Bronchial epithelial cell (primary cell): ENCODE measurements at regions not wholly inside any gene's neighbourhood (a gene's known extent, or its start where the extent isn't known, plus 50 kb on each side); places are given as distances from the start of the nearest gene placed in this dataset.

Source experiments
- DNase-seq: peaks from one replicate; pipeline ENCODE4 v3.0.0-alpha.2; 2010; ENCODE audit warnings: low read depth
- FAIRE-seq: peaks from 2 replicates; lab custom pipeline; 2011; peaks lifted over from hg19 to GRCh38; lab: Jason Lieb, UNC
- H3K27me3 ChIP-seq: 2 replicates; pipeline ENCODE4 v1.5.1; 2011; ENCODE audit warnings: low read length; ENCODE audit not compliant: control insufficient read depth, insufficient read depth
- H3K36me3 ChIP-seq: 2 replicates; pipeline ENCODE4 v1.5.1; 2011; ENCODE audit warnings: low read length; ENCODE audit not compliant: control insufficient read depth, insufficient read depth
- H3K4me3 ChIP-seq: 2 replicates; pipeline ENCODE4 v1.5.1; 2011; ENCODE audit warnings: mild to moderate bottlenecking, low read depth, low read length, control low read depth
- TF ChIP-seq, protein P1 (sequence below): IDR thresholded peaks from 2 replicates; pipeline ENCODE4 v1.5.1; 2011; ENCODE audit warnings: mild to moderate bottlenecking, moderate library complexity, low read length, control low read depth, inconsistent platforms; ENCODE audit not compliant: insufficient read depth, severe bottlenecking

DNA sequence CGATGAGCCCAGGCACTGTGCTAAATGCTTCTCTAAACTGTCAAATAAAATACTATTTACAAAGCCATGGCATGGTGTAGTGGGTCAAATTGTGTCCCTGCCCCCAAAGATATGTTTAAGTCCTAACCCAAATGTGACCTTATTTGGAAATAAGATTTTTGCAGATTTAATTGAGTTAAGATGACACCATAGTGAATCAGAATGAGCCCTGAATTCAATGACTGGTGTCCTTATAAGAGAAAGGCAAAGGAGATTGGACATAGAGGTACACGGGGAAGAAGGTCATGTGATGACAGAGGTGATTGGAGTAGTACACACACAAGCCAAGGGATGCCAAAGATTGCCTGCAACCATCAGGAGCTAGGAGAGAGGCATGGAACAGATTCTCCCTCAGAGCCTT is 121.6 kb upstream of the VEPH1 start:
- Histone ChIP-seq H3K4me3 (no peak overlapping the region), H3K27me3 (no peaks in the 10 kb centered on the region), H3K36me3 (no peaks in the 10 kb centered on the region)
- FAIRE-seq = no peak
- TF ChIP-seq, protein P1, sequence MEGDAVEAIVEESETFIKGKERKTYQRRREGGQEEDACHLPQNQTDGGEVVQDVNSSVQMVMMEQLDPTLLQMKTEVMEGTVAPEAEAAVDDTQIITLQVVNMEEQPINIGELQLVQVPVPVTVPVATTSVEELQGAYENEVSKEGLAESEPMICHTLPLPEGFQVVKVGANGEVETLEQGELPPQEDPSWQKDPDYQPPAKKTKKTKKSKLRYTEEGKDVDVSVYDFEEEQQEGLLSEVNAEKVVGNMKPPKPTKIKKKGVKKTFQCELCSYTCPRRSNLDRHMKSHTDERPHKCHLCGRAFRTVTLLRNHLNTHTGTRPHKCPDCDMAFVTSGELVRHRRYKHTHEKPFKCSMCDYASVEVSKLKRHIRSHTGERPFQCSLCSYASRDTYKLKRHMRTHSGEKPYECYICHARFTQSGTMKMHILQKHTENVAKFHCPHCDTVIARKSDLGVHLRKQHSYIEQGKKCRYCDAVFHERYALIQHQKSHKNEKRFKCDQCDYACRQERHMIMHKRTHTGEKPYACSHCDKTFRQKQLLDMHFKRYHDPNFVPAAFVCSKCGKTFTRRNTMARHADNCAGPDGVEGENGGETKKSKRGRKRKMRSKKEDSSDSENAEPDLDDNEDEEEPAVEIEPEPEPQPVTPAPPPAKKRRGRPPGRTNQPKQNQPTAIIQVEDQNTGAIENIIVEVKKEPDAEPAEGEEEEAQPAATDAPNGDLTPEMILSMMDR = no peak
- DNase-seq = no peak

DNA sequence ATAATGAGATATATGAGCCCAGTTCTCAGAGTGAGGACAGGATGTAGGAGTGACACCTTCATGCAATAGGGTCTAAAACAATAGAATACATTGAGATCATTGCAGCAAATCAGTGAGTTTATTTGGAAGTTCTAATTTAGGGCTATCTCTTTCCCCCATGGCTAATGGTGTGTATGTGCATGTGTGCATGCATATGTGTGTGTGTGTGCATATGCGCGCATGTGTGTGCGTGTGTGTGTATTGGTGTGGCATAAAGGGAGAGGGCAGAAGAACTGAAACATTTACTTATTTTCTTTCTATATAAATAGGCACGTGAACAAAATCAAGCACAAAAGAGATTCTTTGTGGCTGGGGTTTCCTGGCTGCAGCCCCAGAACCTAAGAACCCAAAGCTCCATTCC is 115.7 kb upstream of the VEPH1 start:
- no peak overlapping the region for H3K4me3 ChIP-seq
- H3K36me3 ChIP-seq = no peaks in the 10 kb centered on the region
- DNase-seq (no peak), FAIRE-seq (no peak)
- TF ChIP-seq, protein P1 = no peak
- no peaks in the 10 kb centered on the region for H3K27me3 ChIP-seq

DNA sequence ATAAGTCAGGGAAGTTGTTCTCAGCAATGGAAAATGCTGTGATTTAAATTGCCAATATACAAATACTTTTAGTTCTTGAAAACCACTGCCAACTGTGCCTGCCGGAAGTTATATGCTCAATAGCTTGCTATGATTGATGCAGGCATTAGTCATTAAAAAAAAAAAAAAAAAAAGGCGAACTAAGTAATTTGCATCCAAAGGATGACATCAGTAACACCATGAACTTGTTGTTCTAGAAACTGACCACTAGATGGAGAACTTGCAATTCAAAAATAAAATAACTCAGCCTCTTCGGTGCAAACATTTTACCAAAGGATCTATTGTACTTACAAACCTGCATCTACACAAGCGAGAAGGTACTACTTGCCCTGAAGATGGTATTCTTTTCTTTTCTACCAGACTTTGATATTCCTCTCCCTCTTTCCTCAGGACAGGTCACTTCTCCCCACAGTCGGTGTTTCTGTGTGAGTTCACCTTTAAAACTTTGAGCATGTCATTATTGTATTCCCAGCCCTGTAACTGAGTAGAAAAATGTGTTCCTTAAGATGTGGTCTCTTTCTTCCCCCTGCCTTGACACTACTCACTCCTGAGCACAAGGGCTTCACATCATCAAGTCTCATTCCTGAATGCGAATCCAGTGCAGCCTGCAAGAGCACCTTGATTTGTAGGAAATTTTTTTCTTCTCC is 115.0 kb upstream of the VEPH1 start:
- Histone ChIP-seq H3K4me3 (no peak overlapping the region), H3K36me3 (no peaks in the 10 kb centered on the region), H3K27me3 (no peaks in the 10 kb centered on the region)
- FAIRE-seq = no peak
- TF ChIP-seq, protein P1 = peak; percentile 49
- DNase-seq = peak; percentile 83

DNA sequence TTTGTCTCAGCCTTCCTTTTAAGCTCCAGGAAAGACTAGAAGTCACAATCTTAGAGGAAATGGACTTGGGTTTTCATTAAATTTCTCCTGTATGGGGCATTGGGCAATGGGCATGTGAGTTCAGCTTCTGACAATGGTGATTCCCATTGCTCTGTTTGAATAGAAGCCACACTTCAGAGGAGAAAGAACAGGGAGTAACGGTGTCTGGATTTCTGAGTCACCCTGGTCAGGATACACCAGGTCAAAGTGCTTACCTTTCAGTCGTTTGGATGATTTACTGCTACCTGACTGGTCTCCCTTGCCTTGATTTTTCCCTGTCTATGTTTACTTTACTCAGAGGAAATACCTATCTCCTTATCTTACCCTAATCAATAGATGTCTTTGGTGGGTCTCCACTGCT is 111.7 kb upstream of the VEPH1 start:
- no peak overlapping the region for H3K4me3 ChIP-seq
- TF ChIP-seq, protein P1 = no peak
- no peaks in the 10 kb centered on the region for H3K27me3 ChIP-seq
- DNase-seq = peak; percentile 7
- H3K36me3 ChIP-seq = no peaks in the 10 kb centered on the region
- no peak for FAIRE-seq

DNA sequence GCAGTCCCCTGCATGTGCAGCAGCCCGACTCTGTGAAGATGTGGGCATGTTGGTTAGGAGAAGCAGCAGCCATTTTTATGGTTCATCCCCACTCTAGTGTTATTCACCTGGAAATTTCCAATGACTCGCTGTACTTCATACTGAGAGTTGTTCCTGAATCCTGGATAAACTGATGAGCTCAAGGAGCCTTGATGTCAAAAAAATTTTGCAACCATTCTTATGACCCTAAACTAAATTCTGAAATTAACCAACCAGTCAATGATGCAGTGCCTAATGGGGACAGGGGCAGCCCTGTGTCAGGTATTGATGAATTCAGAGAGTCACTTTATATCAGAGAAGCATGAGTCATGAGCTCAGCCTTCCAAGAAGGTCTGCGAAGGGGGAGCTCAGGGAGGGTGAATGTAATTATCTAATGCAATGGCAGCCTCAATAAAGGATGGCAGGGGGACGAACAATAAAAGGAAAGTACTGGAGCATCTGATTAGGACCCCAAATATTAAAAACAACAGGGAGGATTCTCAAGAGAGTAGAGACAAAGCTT is 108.4 kb upstream of the VEPH1 start:
- H3K36me3 ChIP-seq = no peaks in the 10 kb centered on the region
- no peaks in the 10 kb centered on the region for H3K27me3 ChIP-seq
- no peak overlapping the region for H3K4me3 ChIP-seq
- DNase-seq (peak; percentile 15), FAIRE-seq (no peak)
- TF ChIP-seq, protein P1 = no peak

DNA sequence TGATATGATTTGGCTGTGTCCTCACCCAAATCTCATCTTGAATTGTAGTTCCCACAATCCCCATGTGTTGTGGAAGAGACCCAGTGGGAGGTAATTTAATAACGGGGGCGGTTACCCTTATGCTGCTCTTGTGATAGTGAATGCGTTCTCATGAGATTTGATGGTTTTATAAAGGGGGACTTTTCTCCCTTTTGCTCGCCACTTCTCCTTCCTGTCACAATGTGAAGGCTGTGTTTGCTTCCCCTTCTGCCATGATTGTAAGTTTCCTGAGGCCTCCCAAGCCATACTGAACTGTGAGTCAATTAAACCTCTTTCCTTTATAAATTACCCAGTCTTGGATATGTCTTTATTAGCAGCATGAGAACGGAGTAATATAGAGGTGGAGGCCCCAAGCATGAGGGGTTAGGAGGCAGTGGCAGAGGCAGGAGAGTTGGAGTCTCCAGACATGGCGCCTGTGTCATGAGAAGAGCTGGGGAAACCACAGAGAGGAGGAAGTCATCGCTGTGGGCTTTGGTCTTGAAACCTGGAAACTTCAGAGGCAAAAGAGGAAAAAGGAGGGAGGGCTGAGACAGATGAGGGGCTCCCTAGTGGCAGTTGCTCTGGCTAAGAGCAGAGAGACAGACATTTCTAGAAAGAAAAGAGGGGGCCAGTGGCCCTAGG is 107.8 kb upstream of the VEPH1 start:
- DNase-seq (no peak), FAIRE-seq (no peak)
- H3K4me3 ChIP-seq = no peak overlapping the region
- TF ChIP-seq, protein P1 = no peak
- H3K27me3 ChIP-seq = no peaks in the 10 kb centered on the region
- no peaks in the 10 kb centered on the region for H3K36me3 ChIP-seq
